ENCODE measurements at regions not wholly inside any gene's neighbourhood (a gene's known extent, or its start where the extent isn't known, plus 50 kb on each side); places are given as distances from the start of the nearest gene placed in this dataset.
"Not testable (repeated sequence)": the region's sequence is repeated elsewhere in the genome, so short reads cannot be mapped to it uniquely, and the experiment has no call there.

- in situ Hi-C loops (cut with MboI; ENCODE audit: low pct_unique_long_range_greater_than_20kb, low sequenced_read_pairs), result no loop called here
- DNase-seq, result no peak
Observed at GRCh38 chrX:121165930-121166359, 118.5 kb downstream of the GLUD2 start.

DNA sequence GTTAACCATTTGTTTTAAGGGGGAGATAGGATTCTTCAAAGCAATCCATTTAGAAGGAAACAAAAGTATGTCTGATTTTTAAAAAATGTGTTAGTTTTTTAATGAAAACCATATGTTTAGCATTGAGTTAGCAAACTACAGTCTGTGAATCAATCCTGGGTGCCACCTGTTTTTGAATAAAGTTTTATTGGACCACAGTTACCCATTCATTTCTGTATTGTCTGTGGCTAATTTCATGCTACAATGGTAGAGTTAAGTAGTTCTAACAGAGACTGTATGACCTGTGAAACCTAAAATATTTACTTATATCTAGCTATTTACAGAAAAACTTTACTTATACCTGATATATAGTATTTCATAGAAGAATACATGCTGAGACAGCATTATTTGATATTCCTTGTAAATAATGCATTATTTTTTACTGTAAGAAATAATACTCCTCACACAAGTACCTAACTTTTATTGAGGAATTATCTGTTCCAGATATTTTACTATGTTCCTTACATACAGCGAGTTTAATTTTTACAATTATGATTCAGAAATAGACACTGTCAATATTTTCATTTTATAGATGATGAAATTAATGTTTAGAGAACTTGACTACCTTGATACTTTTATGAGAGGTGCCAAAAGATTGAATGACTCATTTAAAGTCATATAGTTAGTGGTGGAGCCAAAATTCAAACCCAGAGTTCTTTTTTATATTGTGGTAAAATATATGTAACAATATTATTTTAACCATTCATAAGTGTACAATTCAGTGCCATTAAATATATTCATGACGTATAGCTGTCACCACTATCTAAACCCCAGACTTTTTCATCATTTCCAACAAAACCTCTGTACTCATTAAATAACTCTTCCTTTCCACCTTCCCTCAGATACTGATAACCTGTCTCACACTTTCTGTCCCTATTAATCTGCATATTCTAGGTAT, 122.0 kb downstream of the GLUD2 start:
- no peak for DNase-seq
- in situ Hi-C loops (cut with MboI; ENCODE audit: low pct_unique_long_range_greater_than_20kb, low sequenced_read_pairs), result no loop called here

DNA sequence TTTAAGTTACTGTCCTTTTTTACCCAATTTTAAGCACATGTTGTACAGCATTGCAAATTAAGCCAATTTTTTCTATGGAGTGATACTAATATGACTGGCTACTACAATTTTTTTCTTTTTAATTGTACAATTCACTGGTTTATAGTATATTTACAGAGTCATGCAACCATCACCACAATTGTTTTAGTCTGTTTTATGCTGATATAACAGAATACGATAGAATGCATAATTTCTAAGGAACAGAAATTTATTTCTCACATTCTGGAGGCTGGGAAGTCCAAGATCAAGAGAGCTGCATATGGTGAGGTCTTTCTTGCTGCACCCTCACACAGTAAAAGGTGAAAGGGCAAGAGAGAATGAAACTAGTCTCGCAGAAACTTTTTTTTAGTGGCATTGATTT, 125.3 kb downstream of the GLUD2 start:
- in situ Hi-C loops (cut with MboI; ENCODE audit: low pct_unique_long_range_greater_than_20kb, low sequenced_read_pairs), result no loop called here
- DNase-seq, result no peak

DNA sequence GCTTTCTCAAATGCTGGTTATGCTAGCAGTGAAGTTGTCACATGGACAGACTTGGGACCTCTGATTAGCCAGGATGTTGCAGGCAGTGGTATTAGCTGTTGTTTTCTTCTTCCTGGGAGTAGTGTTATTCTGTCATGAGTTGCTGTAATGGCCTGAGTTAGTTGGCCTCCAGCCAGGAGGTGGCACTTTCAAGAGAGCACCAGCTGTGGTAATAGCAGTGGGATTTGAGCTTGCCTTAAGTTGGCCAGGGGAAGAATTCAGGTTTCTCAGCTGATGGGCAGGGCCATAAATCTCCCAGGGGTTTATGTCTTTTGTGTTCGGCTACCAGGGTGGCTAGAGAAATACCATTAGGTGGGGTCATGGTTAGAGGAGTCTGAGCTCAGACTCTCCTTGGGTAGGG, 132.6 kb downstream of the GLUD2 start:
- in situ Hi-C loops (cut with MboI; ENCODE audit: low pct_unique_long_range_greater_than_20kb, low sequenced_read_pairs), result no loop called here
- no peak for DNase-seq

DNA sequence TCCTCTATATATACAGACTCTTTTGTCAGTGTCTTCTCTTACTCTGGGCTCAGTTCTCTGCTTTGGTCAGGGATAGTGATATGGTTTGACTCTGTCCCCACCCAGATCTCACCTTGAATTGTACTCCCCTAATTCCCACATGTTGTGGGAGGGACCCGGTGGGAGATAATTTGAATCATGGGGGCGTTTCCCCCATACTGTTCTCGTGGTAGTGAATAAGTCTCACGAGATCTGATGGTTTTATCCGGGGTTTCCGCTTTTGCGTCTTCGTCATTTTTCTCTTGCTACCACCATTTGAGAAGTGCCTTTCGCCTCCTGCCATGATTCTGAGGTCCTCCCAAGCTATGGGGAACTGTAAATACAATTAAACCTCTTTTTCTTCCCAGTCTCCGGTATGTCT, 144.4 kb downstream of the GLUD2 start:
- in situ Hi-C loops (cut with MboI; ENCODE audit: low pct_unique_long_range_greater_than_20kb, low sequenced_read_pairs), result no loop called here
- no peak for DNase-seq

DNA sequence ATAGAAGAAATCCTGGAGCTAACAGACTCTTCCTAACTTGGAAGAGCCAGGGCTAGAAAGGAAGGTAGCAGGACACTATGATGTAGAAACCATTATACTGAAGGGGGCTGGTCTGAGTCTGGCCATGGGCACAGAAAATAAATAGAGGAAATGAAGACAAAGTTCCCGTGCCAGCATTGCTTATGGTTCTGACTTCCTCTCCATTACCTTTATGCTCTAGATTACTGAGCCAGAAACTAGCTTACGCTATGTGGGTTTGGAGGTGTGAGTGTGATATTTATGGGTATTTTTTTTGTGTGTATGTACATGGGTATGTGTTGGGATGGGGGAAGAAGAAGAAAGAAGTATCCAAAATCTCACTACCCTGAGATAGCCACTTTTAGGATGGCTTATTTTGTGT, 148.3 kb downstream of the GLUD2 start:
- in situ Hi-C loops (cut with MboI; ENCODE audit: low pct_unique_long_range_greater_than_20kb, low sequenced_read_pairs), result no loop called here
- no peak for DNase-seq

GRCh38 chrX:121196872-121197444, 149.5 kb downstream of the GLUD2 start:
- in situ Hi-C loops (cut with MboI; ENCODE audit: low pct_unique_long_range_greater_than_20kb, low sequenced_read_pairs); DNase-seq: not testable (repeated sequence)

DNA sequence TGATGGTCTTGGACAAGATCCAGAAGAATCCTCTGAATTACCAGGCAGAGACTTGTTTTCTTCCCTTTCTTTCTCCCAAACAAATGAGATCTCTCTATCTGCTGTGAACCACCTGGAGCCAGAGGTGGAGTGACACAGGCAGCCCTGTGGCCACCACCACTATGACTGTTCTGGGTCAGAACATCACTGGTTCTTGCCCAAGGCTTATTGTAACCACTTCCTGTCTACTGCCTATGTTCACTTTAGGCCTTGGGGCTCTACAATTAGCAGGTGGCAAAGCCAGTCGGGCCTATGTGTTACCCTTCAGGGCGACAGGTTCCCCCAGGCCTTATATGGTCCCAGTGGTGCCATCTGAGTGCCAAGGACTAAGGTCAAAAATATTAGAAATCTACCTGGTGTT, 161.2 kb downstream of the GLUD2 start:
- in situ Hi-C loops (cut with MboI; ENCODE audit: low pct_unique_long_range_greater_than_20kb, low sequenced_read_pairs), result no loop called here
- DNase-seq, result no peak

- in situ Hi-C loops (cut with MboI; ENCODE audit: low pct_unique_long_range_greater_than_20kb, low sequenced_read_pairs), result no loop called here
- no peak for DNase-seq
Observed at GRCh38 chrX:121216641-121217374, 169.4 kb downstream of the GLUD2 start.

GRCh38 chrX:121221322-121221977, 174.0 kb downstream of the GLUD2 start:
- in situ Hi-C loops (cut with MboI; ENCODE audit: low pct_unique_long_range_greater_than_20kb, low sequenced_read_pairs), result no loop called here
- no peak for DNase-seq

DNA sequence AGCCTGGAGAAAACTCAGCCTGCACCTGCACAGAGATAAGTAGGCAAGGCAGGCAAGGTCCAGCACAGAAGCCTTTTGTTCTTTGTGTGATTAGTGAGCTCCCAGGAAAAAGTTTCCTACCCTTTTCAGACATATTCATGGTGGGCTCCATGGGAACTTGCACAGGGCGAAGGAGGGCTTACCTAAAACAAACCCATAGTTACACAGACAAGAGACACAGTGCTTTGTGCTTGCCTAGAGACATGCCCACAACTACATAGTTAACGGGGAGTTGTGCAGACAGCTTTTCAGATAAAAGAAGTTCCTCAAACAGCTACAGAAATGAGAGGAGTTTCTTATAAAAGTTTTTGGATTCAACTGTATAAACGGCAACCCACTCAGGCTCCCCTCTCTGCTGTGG, 180.5 kb downstream of the GLUD2 start:
- no peak for DNase-seq
- in situ Hi-C loops (cut with MboI; ENCODE audit: low pct_unique_long_range_greater_than_20kb, low sequenced_read_pairs), result no loop called here

- in situ Hi-C loops (cut with MboI; ENCODE audit: low pct_unique_long_range_greater_than_20kb, low sequenced_read_pairs), result no loop called here
- no peak for DNase-seq
Observed at GRCh38 chrX:121231566-121232358, 184.4 kb downstream of the GLUD2 start.

DNA sequence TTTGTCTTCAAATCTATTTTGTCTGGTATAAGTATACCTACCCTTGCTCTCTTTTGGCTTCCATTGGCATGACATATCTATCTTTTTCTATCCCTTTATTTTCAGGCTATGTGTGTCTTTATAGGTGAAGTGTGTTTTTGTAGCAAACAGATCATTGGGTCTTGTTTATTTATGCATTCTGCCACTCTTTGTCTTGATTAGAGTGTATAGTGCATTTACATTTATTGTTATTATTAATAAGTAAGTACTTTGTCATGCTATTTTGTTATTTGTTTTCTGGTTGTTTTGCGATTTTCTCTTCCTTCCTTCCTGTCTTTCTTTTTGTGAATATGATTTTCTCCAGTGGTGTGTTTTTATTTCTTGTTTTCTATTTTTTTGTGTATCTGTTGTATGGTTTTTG, 188.6 kb downstream of the GLUD2 start:
- in situ Hi-C loops (cut with MboI; ENCODE audit: low pct_unique_long_range_greater_than_20kb, low sequenced_read_pairs), result no loop called here
- no peak for DNase-seq

DNA sequence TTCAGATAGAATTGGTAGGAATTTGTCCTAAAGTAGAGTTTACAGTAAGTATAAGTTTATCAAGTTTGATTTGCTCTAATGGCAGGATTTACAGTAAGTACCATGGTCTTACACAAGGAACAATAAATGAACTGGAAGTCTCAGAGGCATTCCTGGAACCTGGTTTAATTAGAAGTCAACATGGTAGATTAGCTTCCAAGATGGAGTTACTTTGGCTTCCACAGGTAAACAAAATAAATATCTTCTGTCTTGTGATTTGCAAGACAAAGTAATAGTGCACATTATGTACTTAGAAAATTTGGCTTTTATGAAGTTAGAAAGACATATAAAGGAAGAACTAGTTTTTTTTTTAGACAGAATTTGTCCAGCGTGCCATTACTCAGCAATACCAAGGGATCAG, 190.7 kb downstream of the GLUD2 start:
- in situ Hi-C loops (cut with MboI; ENCODE audit: low pct_unique_long_range_greater_than_20kb, low sequenced_read_pairs), result no loop called here
- no peak for DNase-seq

DNA sequence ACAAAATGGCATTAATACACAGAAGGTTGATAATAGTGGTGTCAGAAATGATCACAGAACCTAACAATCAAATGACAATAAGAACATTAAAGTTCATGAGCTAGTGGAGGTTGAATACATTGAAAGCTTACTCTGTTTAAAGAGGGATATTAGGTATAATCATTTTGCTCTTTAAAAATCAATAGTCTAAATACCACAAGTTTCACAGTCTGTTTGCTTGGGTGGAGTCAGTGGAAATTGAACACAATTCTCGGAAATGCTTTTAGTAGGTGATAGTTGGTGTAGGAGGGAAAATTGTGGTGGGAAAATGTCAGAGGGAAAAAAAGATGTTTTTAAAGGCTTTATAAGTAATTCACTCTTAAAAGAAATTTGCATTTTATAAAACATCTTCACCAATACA, 197.1 kb downstream of the GLUD2 start:
- in situ Hi-C loops (cut with MboI; ENCODE audit: low pct_unique_long_range_greater_than_20kb, low sequenced_read_pairs), result no loop called here
- no peak for DNase-seq

GRCh38 chrX:121245763-121246162, 198.4 kb downstream of the GLUD2 start:
- in situ Hi-C loops (cut with MboI; ENCODE audit: low pct_unique_long_range_greater_than_20kb, low sequenced_read_pairs), result no loop called here
- no peak for DNase-seq

DNA sequence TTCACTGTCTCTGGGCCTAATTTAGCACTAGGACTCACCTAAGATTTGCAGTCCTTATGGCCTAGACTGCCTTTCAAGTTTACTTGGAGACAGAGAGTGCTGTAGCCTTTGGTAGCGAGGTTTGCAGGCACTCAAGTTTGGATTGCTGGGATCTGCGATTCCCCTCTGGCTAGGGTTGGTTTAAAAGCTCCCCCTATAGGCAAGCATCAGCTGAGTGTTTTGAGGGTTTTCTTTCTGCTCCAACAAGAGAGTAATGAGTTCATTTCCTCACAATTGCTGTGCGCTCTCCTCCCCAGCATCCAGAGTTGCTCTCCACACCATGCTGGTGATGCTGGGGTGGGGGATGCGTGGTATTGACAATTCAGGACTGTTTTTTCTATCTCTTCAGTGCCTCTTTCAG, 206.9 kb downstream of the GLUD2 start:
- in situ Hi-C loops (cut with MboI; ENCODE audit: low pct_unique_long_range_greater_than_20kb, low sequenced_read_pairs), result no loop called here
- DNase-seq, result peak; percentile 6

DNA sequence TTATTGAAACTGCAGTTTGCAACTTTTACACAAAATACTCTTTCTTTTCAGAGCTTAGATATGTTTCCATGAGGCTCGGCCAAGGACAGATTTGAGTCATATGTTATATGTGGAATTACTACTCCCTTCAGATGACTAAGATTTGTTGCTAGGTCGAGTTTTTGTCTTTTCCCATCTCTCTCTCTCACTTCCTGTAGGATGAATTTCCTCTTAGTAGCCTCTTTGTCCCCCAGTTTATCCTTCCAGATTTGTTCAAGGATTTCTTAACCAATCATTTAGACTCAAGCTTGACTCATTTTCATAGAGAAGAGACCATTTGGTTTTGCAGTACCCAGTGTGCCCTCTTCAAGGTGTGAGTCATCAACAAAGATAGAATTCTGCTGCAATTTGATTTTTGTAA, 209.2 kb downstream of the GLUD2 start:
- DNase-seq, result no peak
- in situ Hi-C loops (cut with MboI; ENCODE audit: low pct_unique_long_range_greater_than_20kb, low sequenced_read_pairs), result no loop called here

- no peak for DNase-seq
- in situ Hi-C loops (cut with MboI; ENCODE audit: low pct_unique_long_range_greater_than_20kb, low sequenced_read_pairs), result no loop called here
Observed at GRCh38 chrX:121258545-121258944, 211.1 kb downstream of the GLUD2 start.

Measured in KBM-7 (cell line).